ENCODE measurements at regions not wholly inside any gene's neighbourhood (a gene's known extent, or its start where the extent isn't known, plus 50 kb on each side); places are given as distances from the start of the nearest gene placed in this dataset.

DNA sequence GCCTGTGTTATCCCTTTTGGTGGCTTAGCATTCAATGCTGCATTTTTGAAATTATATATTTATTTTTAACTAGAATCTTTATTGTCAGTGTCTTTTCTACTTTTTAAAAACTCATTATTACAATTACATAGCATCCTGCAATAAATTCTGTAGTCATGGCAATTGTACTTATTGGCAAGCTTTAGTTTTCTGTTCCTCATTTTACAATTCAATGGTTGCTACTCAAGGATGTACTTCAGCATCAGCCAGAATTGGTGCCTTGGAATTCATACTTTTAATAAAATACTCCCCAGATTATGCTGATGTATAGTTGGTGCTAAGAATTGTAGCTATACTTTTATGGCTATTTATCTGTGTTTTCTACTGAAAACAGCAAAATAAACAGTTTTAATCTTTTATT lies 1756.8 kb upstream of the SEL1L start:
- TF ChIP-seq CTCF (IDR thresholded peaks at IDR 0.05; ENCODE audit: insufficient read depth, low read length): no peak
- TF ChIP-seq POLR2AphosphoS5 (IDR thresholded peaks at IDR 0.05; ENCODE audit: low read depth): no peak
